ENCODE measurements at regions not wholly inside any gene's neighbourhood (a gene's known extent, or its start where the extent isn't known, plus 50 kb on each side); places are given as distances from the start of the nearest gene placed in this dataset.

- TF ChIP-seq CTCF (conservative IDR thresholded peaks at IDR 0.05; ENCODE audit: low read length) (no peak), EZH2phosphoT487 (IDR thresholded peaks at IDR 0.05; ENCODE audit: borderline replicate concordance) (no peak)
Measured at GRCh38 chr6:43877036-43877435, 107.0 kb downstream of the VEGFA start.
